AG10803 (cell line): ENCODE measurements at regions not wholly inside any gene's neighbourhood (a gene's known extent, or its start where the extent isn't known, plus 50 kb on each side); places are given as distances from the start of the nearest gene placed in this dataset.
"Not testable (repeated sequence)": the region's sequence is repeated elsewhere in the genome, so short reads cannot be mapped to it uniquely, and the experiment has no call there.

Experiments
- DNase-seq: peaks from one replicate; pipeline ENCODE4 v3.0.0; 2010; ENCODE audit warnings: low read depth
- H3K4me3 ChIP-seq: 2 replicates; pipeline ENCODE4 v1.5.1; 2011; ENCODE audit warnings: mild to moderate bottlenecking, low read length, control low read depth
- TF ChIP-seq, protein P1 (sequence below): conservative IDR thresholded peaks from 2 replicates; pipeline ENCODE4 v1.5.1; 2011; ENCODE audit warnings: mild to moderate bottlenecking, low read length, control low read depth, inconsistent platforms

DNA sequence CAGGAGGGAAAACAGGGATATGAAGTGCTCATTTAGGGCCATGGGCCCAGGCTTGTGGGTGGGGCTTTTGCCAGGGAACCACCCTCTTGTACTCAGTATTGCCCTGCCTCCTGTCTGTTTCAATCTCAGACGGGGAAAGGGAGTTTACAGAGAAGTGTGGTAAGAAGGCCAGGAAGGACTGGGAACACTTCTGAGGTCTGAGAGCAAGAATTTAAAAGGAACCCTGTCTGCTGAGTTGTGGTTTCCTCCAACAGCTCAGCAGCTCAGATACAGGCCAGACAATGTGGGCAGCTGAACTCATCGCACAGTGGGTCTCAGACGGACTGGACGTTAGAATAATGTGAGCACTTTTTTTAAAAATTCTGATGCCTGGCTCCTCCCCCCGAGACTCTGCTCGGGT lies 354.1 kb upstream of the ARID1B start:
- no peak overlapping the region for H3K4me3 ChIP-seq
- TF ChIP-seq, protein P1, sequence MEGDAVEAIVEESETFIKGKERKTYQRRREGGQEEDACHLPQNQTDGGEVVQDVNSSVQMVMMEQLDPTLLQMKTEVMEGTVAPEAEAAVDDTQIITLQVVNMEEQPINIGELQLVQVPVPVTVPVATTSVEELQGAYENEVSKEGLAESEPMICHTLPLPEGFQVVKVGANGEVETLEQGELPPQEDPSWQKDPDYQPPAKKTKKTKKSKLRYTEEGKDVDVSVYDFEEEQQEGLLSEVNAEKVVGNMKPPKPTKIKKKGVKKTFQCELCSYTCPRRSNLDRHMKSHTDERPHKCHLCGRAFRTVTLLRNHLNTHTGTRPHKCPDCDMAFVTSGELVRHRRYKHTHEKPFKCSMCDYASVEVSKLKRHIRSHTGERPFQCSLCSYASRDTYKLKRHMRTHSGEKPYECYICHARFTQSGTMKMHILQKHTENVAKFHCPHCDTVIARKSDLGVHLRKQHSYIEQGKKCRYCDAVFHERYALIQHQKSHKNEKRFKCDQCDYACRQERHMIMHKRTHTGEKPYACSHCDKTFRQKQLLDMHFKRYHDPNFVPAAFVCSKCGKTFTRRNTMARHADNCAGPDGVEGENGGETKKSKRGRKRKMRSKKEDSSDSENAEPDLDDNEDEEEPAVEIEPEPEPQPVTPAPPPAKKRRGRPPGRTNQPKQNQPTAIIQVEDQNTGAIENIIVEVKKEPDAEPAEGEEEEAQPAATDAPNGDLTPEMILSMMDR = no peak
- DNase-seq = peak; percentile 6

DNA sequence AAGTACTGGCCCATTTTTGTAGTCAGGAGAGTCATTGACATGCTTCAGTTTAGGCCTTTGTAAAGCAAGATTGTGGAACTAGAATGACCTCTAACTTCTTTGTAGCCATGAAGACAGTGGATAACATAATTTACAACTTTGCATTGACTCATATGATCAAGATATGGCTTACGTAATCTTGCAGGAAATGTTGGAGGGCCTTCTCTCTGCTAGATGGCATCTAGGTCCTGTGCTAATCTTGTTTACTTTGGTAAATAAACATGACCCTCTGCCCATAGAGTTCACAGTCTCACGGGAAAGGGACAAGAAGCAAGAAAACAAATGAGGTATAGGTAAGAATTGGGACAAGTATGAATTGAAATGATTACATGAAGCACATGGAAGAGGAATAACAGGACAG lies 355.2 kb upstream of the ARID1B start:
- TF ChIP-seq, protein P1 = no peak
- no peak for DNase-seq
- no peak overlapping the region for H3K4me3 ChIP-seq

DNA sequence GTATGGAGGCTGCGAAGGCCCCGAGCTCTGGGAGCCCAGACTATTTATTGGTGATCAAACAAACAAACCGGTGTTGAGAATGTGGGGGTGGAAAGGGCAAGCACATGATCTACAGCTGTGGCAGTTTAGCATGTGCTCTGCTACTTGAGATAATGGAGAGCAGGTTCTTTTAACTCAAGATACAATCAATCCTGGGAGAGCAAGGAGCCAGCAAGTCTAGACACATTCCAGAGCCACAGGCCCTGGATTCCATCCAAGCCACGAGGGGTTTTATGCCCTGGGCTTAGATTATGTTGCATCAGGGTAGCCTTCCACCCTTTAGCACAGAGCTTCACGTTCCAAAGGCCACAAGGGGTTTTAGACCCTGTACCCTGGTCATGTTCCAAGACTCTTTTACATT lies 355.9 kb upstream of the ARID1B start:
- H3K4me3 ChIP-seq = not testable (repeated sequence)
- peak; percentile 43 for DNase-seq

DNA sequence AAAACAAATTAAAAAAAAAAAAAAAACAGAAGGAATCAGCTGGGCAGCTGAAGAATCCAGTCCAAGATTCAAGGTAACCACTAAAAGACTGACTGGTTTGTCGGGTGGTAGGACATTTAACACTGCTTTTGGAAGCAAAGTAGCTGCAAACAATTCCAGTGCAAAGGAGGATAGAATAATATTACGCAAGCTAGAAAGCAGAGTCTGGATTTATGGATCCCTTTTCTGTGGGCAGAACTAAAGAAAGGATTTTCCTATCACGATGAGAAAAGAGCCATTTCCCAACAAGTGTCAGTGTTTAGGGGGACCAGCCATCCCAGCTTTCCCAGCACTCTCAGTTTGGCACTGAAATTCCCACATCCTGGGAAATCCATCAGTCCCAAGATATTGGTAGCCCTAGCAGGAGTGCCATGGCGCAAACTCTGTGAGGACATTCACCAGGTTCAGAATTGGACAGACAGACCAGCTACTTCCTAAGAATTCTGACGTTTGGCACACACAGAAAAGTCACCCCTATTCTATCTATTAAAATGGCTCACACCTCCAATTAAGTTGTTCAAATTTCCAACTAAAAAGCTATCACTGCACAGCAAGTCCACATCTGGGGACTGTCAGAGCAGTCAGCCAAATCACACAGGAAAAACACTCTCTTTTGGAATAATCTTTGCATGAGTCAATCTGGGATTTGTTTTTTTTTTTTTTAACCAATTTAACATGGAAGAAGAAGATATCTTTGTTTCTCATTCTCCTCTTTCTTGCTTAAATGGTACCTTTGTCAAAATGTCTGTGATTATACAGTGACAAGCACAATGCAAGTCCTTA lies 356.8 kb upstream of the ARID1B start:
- TF ChIP-seq, protein P1 = no peak
- peak; percentile 47 for DNase-seq
- no peak overlapping the region for H3K4me3 ChIP-seq

DNA sequence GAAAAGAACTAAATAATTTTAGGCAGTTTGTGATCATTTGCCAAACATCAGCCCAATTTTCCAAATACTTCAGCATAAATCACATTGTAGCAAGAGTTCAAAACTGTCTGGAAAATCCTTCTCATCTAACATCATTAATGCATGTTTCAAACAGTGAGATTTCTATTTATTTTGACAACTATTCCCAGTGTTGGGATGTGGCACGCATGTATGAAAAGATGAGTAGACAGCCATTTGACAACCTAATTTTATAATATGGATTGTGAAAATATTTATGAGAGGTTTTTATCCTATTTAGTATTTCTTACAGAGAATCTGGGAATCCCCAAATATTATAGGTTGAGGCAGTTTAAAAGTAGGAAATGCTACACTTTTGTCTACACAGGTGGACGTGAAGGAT lies 357.6 kb upstream of the ARID1B start:
- no peak overlapping the region for H3K4me3 ChIP-seq
- TF ChIP-seq, protein P1 = no peak
- no peak for DNase-seq

DNA sequence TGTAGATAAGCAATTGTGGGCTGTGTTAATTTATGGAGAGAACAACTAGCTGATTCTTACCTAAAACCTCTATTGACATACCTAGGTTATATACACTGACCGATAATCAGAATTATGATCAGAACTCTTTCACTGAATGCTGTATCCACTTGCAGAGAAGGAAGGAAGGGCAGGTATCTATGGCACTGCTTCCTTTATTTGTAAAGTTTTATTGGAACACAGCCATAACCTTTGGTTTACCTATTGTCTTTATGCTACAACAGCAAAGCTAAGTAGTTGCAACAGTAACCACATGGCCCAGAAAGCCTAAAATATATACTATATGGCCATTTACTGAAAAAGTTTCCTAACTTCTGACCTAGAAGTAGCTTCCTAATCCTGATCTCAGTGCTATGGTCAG lies 358.9 kb upstream of the ARID1B start:
- DNase-seq = no peak
- TF ChIP-seq, protein P1 = no peak
- no peak overlapping the region for H3K4me3 ChIP-seq

DNA sequence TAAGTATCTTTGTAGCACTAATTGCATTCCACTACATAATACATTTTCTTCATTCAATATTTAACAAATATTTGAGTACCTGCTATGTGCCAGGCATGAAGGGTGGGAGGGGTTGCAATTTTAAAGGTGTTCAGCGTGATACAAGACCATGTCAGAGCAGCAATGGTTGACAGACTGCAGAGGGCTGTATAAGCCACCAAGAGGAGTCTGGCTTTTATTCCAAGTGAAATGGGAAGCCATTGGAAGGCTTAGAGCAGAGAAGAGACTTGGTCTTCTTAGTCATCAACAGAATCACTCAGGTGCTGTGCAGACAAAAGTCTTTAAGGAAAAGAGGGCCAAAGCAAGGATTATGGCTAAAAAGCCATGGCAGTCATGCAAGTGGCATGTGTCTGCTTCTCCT lies 360.8 kb upstream of the ARID1B start:
- TF ChIP-seq, protein P1 = no peak
- no peak overlapping the region for H3K4me3 ChIP-seq
- DNase-seq = no peak
